HG03060 (cell line): ENCODE measurements at regions not wholly inside any gene's neighbourhood (a gene's known extent, or its start where the extent isn't known, plus 50 kb on each side); places are given as distances from the start of the nearest gene placed in this dataset.

Source experiments
- ATAC-seq: cut with Tn5 transposase; IDR thresholded peaks from one replicate; pipeline ENCODE4 v1.9.1; 2021; ENCODE audit warnings: low read depth, moderate number of reproducible peaks; ENCODE audit not compliant: unreplicated experiment

GRCh38 chr7:40990841-40991240 is 712.0 kb downstream of the INHBA start:
- no peak for ATAC-seq

- ATAC-seq, result no peak
These were observed 715.3 kb downstream of the INHBA start for GRCh38 chr7:40987571-40987970.

- no peak for ATAC-seq
These were observed 716.5 kb downstream of the INHBA start for GRCh38 chr7:40986351-40986873.

GRCh38 chr7:40983111-40983510 is 719.8 kb downstream of the INHBA start:
- no peak for ATAC-seq

DNA sequence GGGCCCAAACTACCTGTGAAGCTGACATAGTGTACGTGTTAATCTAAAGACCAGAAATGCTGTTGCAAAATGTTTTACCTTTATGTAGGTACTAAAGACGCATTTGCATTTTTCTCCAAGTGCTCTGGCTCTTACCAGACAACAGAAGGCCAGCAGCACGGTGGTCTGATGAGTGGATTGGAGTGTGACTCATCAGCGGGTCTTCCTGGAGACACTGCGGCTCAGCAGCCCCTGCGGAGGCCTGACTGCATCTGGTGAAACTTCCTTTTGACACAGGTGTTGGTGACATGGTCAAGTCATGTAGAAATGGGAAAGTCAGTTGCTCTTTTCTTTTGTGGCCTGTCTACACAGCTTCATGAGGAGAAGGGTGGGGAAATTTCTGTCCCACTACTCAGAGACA is 723.6 kb downstream of the INHBA start:
- ATAC-seq, result no peak

DNA sequence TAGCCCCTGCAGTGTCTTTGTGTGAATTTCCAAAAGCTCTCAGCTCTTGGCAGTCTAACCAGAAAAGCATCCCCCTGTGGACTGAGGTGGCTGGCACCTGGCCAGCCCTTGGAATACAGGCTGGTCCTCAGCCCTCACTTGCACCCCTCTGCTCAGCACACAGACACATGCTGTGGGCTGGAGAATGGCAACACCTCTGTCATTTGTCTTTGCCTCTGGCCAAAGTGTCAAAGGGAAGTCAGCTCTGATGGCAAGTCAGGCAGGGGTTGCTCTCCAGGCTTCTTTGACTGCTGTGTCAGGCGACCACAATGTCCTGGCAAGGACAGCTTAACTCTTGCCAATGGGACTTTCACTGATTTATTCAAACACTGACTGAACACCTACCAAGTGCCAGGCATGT is 724.8 kb downstream of the INHBA start:
- no peak for ATAC-seq

DNA sequence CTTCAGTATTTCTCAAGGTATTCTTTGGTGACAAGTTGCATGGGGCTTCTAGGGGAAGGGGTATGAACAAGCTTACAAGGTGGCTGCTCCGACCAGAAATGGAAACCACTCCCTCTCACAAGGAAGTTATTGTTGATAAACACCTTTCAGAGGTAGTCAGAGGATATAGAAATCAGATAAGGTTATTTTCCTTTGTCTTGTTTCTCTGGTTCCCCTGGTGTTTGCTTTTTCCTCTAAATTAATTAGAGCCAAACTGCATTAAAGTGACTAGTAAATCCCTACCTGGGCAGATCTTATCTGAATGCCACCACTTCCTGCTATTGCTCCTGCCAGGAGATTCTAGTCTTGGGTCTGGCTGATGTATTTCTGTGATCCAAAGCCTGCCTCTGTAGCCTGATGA is 725.4 kb downstream of the INHBA start:
- ATAC-seq, result no peak

- ATAC-seq, result no peak
These were observed 730.5 kb downstream of the INHBA start for GRCh38 chr7:40972426-40972825.

DNA sequence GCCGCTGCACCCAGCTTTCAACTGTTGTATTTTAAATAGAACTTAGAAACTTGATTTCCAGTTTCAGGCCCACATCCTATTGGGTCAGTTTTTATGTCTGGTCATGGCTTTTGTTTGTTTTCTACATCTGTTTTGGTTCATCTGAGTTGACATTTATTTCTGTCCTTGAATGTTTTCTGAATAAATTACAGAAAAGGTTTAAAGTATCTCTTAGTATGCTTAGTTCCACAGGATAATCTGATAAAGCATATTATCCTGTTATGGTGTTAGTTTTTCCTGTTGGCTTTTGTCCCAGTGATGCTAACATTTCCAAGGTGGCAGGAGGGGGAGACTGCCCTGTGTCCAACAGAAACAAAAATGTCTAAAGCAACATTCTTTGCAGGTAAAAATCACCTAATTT is 733.2 kb downstream of the INHBA start:
- ATAC-seq, result no peak

- no peak for ATAC-seq
These were observed 736.2 kb downstream of the INHBA start for GRCh38 chr7:40966693-40967092.

GRCh38 chr7:40965774-40966173 is 737.1 kb downstream of the INHBA start:
- peak; percentile 44 for ATAC-seq

- ATAC-seq, result no peak
These were observed 737.9 kb downstream of the INHBA start for GRCh38 chr7:40965016-40965415.

DNA sequence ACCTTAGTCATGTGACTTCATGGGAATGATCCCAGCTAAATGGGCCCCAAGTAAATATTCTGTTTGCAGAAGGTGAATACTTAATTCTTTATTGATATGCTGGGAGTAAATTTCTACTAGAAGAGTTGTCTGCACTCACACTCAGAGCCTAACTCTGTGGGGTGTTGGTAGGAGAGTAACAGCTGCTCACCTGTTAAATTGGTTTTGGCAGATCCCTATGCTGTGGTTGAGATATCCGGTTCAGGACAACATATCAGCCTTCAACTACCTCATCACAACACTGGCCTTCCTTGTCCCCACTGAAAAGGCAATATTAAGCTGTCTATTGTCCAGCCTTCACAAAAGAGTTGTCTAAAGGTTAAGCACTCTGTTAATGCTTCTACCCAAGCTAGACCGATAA is 738.3 kb downstream of the INHBA start:
- no peak for ATAC-seq

DNA sequence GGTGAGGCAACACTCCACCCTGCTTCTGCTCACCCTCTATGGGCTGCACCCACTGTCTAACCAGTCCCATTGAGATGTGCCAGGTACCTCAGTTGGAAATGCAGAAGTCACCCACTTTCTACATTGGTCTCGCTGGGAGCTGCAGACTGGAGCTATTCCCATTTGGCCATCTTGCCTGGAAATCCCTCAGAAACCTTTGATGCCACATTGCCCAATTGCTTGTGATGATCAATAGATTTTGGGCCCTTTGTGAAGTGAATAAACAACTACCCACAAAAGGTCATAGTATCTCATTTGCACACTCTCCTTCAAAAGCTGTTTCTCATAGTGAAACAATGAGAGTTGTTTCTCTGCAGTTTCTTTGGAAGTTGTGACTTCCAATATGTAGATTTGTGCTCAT is 742.9 kb downstream of the INHBA start:
- no peak for ATAC-seq

DNA sequence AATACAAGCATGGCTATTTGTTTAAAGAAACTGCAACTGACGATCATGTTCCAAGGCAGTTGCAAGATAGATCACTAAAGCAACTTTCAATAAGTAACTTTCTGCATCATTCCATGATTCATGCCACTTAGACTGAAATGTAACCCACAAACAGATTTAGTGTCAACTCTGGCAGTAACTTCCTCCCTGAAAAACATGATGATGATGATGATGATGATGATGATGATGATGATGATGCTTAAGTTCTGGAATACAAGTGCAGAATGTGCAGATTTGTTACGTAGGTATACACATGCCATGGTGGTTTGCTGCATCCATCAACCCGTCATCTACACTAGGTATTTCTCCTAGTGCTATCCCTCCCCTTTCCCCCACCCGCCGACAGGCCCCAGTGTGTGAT is 754.7 kb downstream of the INHBA start:
- ATAC-seq, result no peak

DNA sequence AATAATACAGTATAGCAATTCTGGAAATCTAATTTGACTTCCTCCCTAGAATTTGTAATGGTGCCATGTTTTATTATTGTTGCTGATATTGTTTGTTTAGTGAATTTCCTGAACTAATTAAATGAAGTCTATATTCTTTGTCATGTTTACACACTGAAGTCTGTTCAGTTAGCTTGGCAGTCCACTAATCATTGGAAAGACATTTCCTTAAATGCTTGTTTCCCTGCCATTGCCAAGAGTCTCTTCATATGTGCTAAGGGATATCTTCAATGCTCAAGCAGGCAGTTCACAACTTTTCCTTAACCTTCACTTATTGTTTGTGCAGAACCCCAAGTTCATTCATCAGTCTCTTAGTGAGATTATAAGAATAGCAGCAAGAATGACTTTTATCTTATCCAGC is 755.3 kb downstream of the INHBA start:
- no peak for ATAC-seq

- ATAC-seq, result no peak
These were observed 756.3 kb downstream of the INHBA start for GRCh38 chr7:40946549-40946948.

- no peak for ATAC-seq
These were observed 757.1 kb downstream of the INHBA start for GRCh38 chr7:40945788-40946187.

GRCh38 chr7:40944981-40945585 is 757.8 kb downstream of the INHBA start:
- no peak for ATAC-seq

DNA sequence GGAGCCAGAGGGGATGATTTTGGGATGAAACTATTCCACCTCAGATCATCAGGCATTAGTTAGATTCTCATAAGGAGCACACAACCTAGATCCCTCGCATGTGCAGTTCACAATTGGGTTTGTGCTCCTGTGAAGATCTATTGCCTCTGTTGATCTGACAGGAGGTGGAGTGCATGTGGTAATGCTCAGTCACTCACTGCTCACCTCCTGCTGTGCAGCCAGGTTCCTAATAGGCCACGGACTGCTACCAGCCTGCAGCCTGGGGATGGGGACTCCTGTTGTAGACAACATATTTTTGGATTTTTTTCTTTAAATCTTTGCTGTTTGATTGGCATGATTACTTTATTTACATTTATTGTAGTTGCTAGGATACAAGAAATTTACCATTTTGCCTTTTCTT is 765.0 kb downstream of the INHBA start:
- ATAC-seq, result no peak

DNA sequence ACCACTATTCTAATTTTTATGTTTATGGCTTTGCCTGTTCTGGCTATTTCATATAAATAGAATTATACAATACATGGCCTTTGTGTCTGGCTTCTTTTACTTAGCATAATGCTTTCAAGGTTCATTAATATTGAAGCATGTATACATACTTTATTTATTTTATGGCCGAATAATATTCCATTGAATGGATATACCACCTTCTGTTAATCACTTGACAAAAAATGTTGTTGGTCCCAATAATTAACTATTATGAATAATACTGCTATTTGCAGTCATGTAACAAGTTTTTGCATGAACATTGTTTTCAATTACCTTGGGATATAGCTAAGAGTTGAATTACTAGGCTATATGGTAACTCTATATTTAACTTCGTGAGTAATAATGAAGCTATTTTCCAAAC is 767.5 kb downstream of the INHBA start:
- no peak for ATAC-seq

DNA sequence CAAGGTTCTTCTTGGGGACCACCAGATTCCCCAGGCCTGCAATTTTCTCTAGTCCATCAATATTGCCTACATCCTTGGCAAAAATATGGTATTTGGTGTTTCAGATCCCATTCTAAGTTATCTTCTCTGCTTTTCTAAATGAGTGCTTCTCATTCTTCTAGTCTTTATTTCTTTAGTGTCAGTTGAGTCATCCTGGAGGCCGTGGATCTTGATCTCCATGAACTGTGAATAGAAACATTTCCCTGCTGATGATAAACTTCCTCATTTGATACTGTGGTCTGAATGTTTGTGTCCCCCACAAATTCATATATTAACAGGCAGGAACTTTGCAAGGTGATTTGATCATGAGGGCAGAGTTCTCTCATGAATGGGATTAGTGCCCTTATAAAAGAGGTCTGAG is 779.3 kb downstream of the INHBA start:
- no peak for ATAC-seq

DNA sequence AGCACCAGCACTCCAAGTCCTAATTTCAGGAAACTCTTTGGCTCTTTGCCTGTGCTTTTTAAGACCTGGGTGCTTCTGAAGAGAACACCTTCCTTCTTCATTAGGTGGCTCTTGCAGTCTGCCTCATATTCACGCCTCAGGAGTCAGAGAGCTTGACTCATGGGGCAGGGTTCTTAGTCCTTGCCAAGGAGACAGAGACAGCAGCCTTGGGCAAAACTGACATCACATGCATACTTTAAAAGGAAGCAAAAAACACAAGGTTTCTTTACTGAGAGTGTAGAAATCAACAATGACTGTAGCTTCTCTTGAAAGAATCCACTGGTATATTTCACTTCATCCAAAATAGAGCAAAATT is 780.6 kb downstream of the INHBA start:
- no peak for ATAC-seq
